RWPE1 (cell line): ENCODE measurements at regions not wholly inside any gene's neighbourhood (a gene's known extent, or its start where the extent isn't known, plus 50 kb on each side); places are given as distances from the start of the nearest gene placed in this dataset.

Source experiments
- CTCF ChIA-PET: fragments of 350-600 bp; sonication (Branson Sonifier 250); formaldehyde crosslinking; extraction: SDS; loops from one replicate; lab custom pipeline; 2021; lab: Yijun Ruan, JAX
- POLR2A ChIA-PET: fragments of 400-600 bp; formaldehyde crosslinking; extraction: SDS; loops from one replicate; lab custom pipeline; 2020; ENCODE audit warnings: antibody characterized with exemption; ENCODE audit not compliant: low non-redundant PET; lab: Yijun Ruan, JAX
- DNase-seq: peaks from one replicate; pipeline ENCODE4 v3.0.0; 2012; ENCODE audit warnings: low spot score
- H3K27ac ChIP-seq: fragments of 450-650 bp; 2 replicates; pipeline ENCODE4 v1.5.1; 2017
- CTCF ChIP-seq: fragments of 450-650 bp; conservative IDR thresholded peaks from 2 replicates; pipeline ENCODE4 v1.5.1; 2017; ENCODE audit warnings: low read depth, mild to moderate bottlenecking

GRCh38 chr13:57992416-57992815 lies 360.9 kb downstream of the PCDH17 start:
- DNase-seq, result no peak
- ChIA-PET POLR2A (no interaction called here), CTCF (no interaction called here)
- TF ChIP-seq CTCF, result no peak
- H3K27ac ChIP-seq, result no peak overlapping the region

- H3K27ac ChIP-seq, result no peak overlapping the region
- ChIA-PET POLR2A (no interaction called here), CTCF (interaction anchor here (0.6 kb wide), 1 partner anchor 1158 kb away, joined by 3 read pairs; no protein-coding TSS in a partner anchor)
- TF ChIP-seq CTCF, result no peak
- DNase-seq, result peak; percentile 36
Observed at GRCh38 chr13:57996717-57997116, 365.2 kb downstream of the PCDH17 start.

- DNase-seq, result no peak
- POLR2A ChIA-PET, result no interaction called here
- TF ChIP-seq CTCF, result no peak
- no peak overlapping the region for H3K27ac ChIP-seq
- CTCF ChIA-PET, result no interaction called here
Observed at GRCh38 chr13:58004751-58005150, 373.2 kb downstream of the PCDH17 start.

GRCh38 chr13:58018020-58018419 lies 386.5 kb downstream of the PCDH17 start:
- DNase-seq, result no peak
- CTCF ChIA-PET, result interaction anchor here (0.6 kb wide), 1 partner anchor 347 kb away, joined by 3 read pairs; no protein-coding TSS in a partner anchor
- POLR2A ChIA-PET, result no interaction called here
- H3K27ac ChIP-seq, result no peak overlapping the region
- TF ChIP-seq CTCF, result no peak

GRCh38 chr13:58018865-58019264 lies 387.3 kb downstream of the PCDH17 start:
- POLR2A ChIA-PET, result no interaction called here
- no peak for TF ChIP-seq CTCF
- H3K27ac ChIP-seq, result no peak overlapping the region
- CTCF ChIA-PET, result no interaction called here
- DNase-seq, result no peak

- no peak for TF ChIP-seq CTCF
- POLR2A ChIA-PET, result no interaction called here
- CTCF ChIA-PET, result interaction anchor here (0.6 kb wide), 1 partner anchor 949 kb away, joined by 3 read pairs; no protein-coding TSS in a partner anchor
- DNase-seq, result no peak
- no peak overlapping the region for H3K27ac ChIP-seq
Observed at GRCh38 chr13:58024103-58024502, 392.6 kb downstream of the PCDH17 start.

GRCh38 chr13:58025821-58026220 lies 394.3 kb downstream of the PCDH17 start:
- no peak for TF ChIP-seq CTCF
- DNase-seq, result no peak
- ChIA-PET CTCF (no interaction called here), POLR2A (no interaction called here)
- H3K27ac ChIP-seq, result no peak overlapping the region
